ENCODE measurements at regions not wholly inside any gene's neighbourhood (a gene's known extent, or its start where the extent isn't known, plus 50 kb on each side); places are given as distances from the start of the nearest gene placed in this dataset.

DNA sequence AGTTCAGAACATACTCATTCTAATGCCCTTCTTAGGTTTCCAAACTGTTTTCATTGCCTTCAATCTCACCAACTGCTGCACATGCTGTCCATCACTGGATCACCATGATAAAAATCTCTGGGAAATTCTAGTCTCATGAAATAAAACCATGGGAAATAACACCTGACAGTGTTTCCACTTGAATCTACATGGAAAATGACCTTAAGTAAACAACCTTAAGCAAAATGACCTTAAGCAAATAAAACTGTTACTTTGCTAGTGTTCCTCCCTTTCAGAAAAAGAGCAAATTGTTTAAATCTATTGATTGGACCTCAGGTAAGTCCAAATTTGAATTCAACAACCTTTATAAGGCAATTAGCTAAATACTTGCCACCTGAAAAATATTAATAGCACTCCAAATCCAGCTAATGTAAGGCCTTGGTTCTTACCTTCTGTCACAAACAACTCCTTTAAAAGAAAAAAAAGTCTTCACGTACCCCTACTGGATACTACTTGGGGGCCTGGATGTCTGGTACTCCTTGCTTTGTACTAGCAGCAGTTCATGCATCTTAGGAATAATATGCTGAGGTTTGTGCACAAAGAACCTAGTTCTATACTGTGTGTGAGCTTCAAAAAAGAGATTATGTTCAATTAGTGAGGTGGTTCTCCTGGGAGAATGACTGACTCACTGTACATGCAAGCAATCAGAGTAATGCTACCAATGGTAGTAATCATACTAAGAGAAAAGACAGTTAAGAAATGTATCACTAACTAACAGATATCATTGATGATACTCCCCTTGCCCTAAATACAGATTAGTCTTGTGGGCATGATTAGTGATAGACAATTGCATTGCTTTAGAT is 630.4 kb downstream of the PSAT1 start:
- DNase-seq, result no peak

GRCh38 chr9:78928625-78929405 is 631.9 kb downstream of the PSAT1 start:
- no peak for DNase-seq

DNA sequence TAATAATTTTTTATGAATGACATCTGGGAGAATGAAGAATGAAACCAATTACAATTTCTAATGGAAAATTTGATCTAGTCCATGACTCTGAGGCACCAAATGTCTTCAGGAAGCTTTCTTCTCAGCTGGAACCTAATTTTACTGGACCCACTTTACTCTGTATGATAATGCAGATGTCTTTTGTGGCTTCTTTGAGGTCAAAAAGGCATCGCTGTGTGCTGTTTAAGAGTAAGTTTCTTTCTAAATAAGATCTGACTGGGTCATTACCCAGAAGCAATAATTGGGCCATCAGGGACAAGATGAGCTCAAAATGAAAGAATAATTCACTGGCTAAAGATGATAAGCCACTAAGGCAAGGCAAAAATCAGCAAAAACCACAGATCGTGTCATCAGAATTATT is 633.4 kb downstream of the PSAT1 start:
- DNase-seq, result no peak

GRCh38 chr9:78932849-78933627 is 636.1 kb downstream of the PSAT1 start:
- DNase-seq, result no peak

DNA sequence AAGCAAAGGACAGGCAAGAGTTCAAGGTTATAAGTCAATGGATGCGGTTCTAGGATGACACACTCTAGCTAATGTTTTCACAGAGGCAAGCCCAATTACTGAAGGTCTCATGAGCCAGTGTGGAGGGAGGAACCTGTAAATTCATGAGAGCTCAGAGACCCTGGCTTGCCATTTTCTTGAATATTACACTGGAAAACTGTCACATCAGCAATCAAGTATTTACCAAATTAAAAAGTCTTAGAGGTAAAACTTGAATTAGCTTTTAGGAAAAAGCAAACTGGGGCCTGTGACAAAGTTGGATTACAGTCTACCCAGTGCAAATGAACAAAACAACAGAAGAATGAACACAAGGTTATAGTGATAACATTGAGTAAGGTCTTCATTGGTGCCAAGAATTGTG is 636.9 kb upstream of the TLE4 start:
- DNase-seq, result no peak

- no peak for DNase-seq
These were observed 632.9 kb upstream of the TLE4 start for GRCh38 chr9:78938821-78939220.

DNA sequence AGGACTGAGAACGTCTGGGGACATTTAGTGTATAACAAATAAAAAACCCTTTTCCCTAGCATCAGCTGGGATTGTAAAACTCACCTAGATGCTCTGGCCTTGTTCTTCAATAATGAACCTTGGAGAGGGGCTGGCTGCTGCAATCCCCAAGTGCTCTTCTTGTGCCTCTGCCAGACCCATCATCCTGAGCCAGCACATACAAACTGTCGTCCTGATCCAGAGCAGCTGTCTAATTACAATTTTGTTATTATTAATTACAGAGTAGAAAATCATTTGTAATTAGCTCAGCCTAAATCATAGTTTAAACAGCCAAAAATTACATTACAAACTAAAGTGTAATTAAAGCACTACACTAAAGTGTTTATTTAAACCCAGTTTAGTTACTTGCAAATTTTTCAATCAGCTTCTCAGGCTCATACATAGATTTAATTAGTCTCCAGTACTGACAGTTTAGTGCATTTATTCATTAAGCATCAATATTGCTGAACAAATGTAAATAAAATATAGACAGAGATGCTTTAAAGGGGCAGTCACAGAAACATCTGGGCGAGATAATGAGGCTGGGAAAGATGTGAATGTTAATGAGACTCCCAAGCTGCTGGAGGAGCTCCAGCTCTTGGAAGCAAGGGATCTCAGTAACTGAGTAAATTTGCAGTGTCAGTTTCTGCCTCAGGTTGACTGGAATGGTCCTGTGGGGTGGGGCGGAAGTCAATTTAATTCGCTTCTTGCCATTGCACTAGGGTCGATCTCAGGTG is 632.3 kb upstream of the TLE4 start:
- no peak for DNase-seq

DNA sequence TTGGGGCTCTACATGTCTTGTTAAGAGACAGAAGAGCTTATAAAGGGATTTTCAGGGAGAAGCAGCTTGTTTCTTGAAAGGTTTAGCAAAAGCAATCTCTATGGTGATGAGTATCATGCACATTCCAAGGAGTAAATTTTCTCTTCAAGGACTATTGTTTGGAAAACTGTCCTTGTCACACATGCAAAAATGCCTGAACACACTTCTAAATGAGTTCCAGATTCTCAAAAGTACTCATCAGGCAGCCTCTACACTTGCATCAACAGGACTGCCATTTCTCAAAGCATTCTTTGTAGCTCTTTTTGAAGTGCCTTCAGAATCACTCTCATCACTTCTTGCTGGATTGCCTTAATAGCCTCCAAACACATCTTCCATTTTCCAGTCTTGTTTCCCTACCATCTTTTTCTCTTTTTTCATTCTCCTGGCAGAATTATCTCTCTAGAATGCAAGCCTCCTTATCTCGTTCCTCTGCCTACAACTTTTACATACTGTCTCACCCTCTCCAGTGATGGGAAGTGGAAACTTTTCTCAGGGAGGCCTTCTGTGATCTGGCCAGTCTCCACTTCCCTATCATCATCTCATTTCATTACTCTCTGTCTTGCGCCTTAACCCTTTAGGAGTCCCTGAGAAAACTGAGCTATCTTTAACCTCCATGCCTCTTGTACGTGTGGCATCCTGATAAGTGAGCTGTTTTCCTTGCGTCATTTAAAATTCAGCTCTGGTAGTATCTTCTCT is 631.5 kb upstream of the TLE4 start:
- DNase-seq, result no peak

GRCh38 chr9:78954286-78954685 is 617.5 kb upstream of the TLE4 start:
- DNase-seq, result no peak

- DNase-seq, result no peak
These were observed 612.9 kb upstream of the TLE4 start for GRCh38 chr9:78958892-78959291.

GRCh38 chr9:78962156-78962555 is 609.6 kb upstream of the TLE4 start:
- DNase-seq, result no peak

- no peak for DNase-seq
These were observed 607.9 kb upstream of the TLE4 start for GRCh38 chr9:78963911-78964310.

GRCh38 chr9:78967596-78968217 is 604.1 kb upstream of the TLE4 start:
- DNase-seq, result no peak

DNA sequence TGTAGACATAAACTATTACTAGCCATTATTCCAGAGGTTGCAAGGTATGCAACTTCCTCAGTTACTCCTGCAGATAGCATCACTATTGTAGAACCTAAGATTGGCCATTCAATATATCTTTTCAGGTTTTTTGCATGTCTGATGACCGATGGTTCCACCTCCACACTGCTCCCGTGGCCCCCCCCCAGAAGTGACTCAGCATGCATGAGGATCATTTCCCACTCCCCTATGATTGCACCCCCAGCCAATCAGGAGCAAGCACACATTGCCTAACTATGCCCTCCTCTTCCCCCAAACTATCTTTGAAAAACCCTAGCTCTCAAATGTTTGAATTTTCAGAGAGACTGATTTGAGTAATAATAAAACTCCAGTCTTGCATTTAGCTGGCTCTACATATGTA is 601.4 kb upstream of the TLE4 start:
- no peak for DNase-seq

- no peak for DNase-seq
These were observed 600.2 kb upstream of the TLE4 start for GRCh38 chr9:78971540-78971939.

GRCh38 chr9:78972303-78972999 is 599.3 kb upstream of the TLE4 start:
- DNase-seq, result no peak

DNA sequence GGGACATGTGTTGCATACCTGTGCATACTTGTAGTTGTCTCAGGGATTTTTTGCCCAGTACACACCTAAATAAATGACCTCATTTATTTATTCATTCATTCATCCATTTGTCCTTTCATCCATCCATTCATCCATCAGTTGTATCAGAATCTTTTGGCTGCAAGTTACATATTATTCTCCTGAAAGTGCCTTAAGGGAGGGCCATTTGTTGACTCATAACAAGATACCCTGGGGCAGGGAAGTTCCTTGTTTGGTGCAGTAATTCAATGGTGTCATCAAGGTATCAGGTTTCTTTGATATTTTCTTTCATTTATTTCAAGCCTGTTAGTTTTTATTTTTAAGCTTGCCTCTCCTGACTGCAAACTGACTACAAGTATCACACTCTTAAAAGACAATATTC is 597.9 kb upstream of the TLE4 start:
- DNase-seq, result no peak

DNA sequence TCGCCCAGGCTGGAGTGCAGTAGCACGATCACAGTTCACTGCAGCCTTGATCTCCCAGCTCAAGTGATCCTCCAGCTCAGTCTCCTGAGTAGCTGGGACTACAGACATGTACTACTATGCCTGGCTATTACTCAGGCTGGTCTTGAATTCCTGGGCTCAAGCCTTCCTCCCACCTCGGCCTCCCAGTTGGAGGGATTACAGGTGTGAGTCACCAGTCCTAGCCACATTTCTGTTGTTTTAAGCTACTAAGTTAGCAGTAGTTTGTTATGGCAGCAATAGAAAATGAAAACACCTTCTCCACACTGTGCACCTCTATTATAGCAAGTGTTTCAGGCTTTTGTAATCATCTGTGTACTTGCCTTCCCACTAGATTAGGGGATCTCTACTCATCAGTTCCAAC is 588.9 kb upstream of the TLE4 start:
- no peak for DNase-seq

DNA sequence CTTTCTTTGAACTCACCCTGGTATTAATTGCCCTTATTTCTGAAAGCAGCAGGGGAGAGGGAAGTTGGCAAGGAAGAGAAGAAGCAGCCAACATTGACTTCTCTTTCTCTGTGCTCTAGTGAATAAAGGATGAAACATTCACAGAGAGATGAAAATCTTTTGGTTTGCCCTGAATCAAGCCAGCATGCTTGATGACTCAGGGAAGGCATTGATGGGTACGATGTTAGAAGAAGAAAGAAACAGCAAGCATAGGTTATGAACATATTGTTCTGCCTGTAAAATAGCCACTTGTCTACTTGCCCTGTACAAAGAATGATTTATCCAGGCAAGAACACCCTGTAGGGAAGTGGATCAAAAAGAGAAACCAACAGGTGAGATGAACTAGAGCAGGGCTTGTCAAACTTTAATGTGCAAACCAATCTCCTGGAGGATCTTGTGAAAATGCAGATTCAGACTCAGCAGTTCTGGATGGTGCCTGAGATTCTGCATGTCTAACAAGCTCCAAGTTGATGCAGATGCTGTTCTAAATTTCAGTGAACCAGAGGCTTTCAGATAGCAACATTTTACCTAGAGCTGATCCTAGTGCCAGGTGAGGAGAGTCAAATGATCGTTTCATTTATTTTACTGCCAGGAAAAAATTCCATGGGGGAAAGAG is 586.6 kb upstream of the TLE4 start:
- DNase-seq, result no peak

- DNase-seq, result no peak
These were observed 585.3 kb upstream of the TLE4 start for GRCh38 chr9:78986446-78986845.

All from CD4-positive, alpha-beta T cell treated with Interleukin-17A for 4 hours (primary cell).